Prostate gland (tissue), 2 donors: ENCODE measurements at regions not wholly inside any gene's neighbourhood (a gene's known extent, or its start where the extent isn't known, plus 50 kb on each side); places are given as distances from the start of the nearest gene placed in this dataset.

Source experiments
- DNase-seq: peaks from one replicate; pipeline ENCODE4 v3.0.0-alpha.2; 2019; ENCODE audit warnings: low spot score
- H3K27ac ChIP-seq, 2 donors: fragments of 200-600 bp; sonication (generic); 2 replicates each; pipeline ENCODE4 v1.5.1; 2017 to 2019
- H3K27me3 ChIP-seq: fragments of 200-600 bp; sonication (generic); replicated peaks from 2 replicates; pipeline ENCODE4 v1.5.1; 2019; ENCODE audit not compliant: insufficient read depth
- H3K36me3 ChIP-seq, 2 donors: fragments of 200-600 bp; sonication (generic); 1 replicate in 1 of 2; 2 replicates in 1 of 2; pipeline versions ENCODE4 v1.5.1 to v1.8.1; 2017 to 2019
- H3K4me1 ChIP-seq: fragments of 200-600 bp; sonication (generic); replicated peaks from 2 replicates; pipeline ENCODE4 v1.5.1; 2019
- H3K4me3 ChIP-seq, 2 donors: fragments of 200-600 bp; sonication (generic); 2 replicates each; pipeline ENCODE4 v1.5.1; 2017 to 2019
- H3K9me3 ChIP-seq: fragments of 200-600 bp; sonication (generic); 2 replicates; pipeline ENCODE4 v1.5.1; 2017
- CTCF ChIP-seq, 4 experiments: fragments of 200-600 bp in 2 of 4; fragments of 450-650 bp in 2 of 4; sonication (generic) in 2 of 4; IDR thresholded peaks; 1 replicate in 3 of 4; 2 replicates in 1 of 4; pipeline ENCODE4 v1.5.1; 2016 to 2019; ENCODE audit warnings: antibody characterized with exemption in 4 of 4, mild to moderate bottlenecking in 2 of 4, moderate library complexity in 2 of 4
- POLR2A ChIP-seq: fragments of 450-650 bp; IDR thresholded peaks from one replicate; pipeline ENCODE4 v1.6.1; 2016; ENCODE audit warnings: antibody characterized with exemption, mild to moderate bottlenecking
- POLR2AphosphoS5 ChIP-seq: sonication (generic); formaldehyde crosslinking; IDR thresholded peaks from one replicate; pipeline ENCODE4 v1.6.1; 2017; ENCODE audit warnings: antibody characterized with exemption
- WGBS: methylation state at CpG from one replicate; pipeline ENCODE4 v1.1.5; 2018; 5-methylcytosine and 5-hydroxymethylcytosine counted together
- intact Hi-C: fragments of 100-400 bp; cut with DNase I; formaldehyde crosslinking; loops from one replicate; pipeline ENCODE4 v1.14.2; 2022

GRCh38 chr5:63217422-63217821 lies 638.8 kb downstream of the LRRC70 start:
- TF ChIP-seq POLR2A (no peak), POLR2AphosphoS5 (no peak), CTCF (IDR thresholded peaks at IDR 0.05) (no peak)
- Histone ChIP-seq H3K4me3 (no peak overlapping the region), H3K27ac (no peak overlapping the region), H3K27me3 (no peaks in the 10 kb centered on the region), H3K9me3 (no peaks in the 10 kb centered on the region), H3K36me3 (no peaks in the 10 kb centered on the region), H3K4me1 (no peaks in the 10 kb centered on the region)
- intact Hi-C loops, result no loop called here
- no peak for DNase-seq
- 74% methylated on average over 4 of the region's 4 CpGs for WGBS

DNA sequence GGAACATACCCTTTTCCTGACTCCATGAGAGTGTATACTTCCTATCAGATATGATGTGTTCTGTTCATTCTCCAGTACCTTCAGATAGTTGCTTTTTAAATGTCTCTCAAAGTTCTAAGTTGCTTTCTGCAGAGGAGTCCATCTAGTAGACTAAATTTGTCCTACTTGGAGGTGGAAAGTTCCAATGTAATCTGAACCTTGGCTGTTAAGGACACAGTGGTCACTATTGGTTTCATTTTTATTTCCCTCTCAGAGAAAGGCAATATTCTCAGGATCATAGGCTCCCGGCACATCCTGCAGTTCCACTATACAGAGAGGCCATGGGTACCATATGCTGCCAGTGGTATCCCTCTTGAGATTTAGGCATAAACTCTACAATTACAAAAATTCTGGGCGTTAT lies 634.6 kb downstream of the LRRC70 start:
- DNase-seq, result no peak
- Histone ChIP-seq H3K4me3 (no peak overlapping the region), H3K36me3 (no peaks in the 10 kb centered on the region), H3K27me3 (no peaks in the 10 kb centered on the region), H3K9me3 (no peaks in the 10 kb centered on the region), H3K4me1 (no peaks in the 10 kb centered on the region), H3K27ac (no peak overlapping the region)
- 77% methylated on average over 2 of the region's 2 CpGs for WGBS
- TF ChIP-seq CTCF (IDR thresholded peaks at IDR 0.05) (no peak), POLR2A (no peak), POLR2AphosphoS5 (no peak)
- intact Hi-C loops, result no loop called here

DNA sequence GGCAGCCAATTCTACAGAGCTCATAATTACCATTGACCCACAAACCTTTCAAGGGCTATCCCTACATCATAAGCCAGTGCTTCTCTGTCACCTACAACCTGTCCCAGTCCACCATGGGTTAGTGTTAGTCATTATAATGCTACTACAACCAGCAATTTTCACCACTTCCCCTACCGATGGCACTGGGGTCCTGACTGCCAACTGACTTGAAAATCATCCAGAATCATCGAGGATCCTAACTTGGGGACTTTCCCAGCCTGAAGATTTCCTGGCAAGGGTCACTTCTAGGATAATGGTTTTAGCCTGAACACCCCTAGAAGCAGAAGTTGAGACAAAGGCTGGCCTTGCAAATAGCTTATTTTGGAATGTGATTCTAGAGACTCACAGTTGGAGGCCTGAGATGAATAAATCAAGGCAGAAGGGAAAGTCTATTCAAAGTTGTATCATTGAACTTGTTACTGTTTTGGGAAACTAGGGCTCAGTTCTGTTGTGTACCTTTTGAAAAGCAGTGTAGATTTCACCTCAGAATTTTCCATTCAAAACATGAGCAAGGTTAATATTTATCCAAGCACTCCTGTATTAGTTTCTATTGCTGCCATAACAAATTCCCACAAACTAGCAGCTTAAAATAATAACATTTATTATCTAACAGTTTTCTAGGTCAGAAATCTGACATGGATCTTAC lies 633.0 kb downstream of the LRRC70 start:
- Histone ChIP-seq H3K9me3 (no peaks in the 10 kb centered on the region), H3K27ac (no peak overlapping the region), H3K4me1 (no peaks in the 10 kb centered on the region), H3K27me3 (no peaks in the 10 kb centered on the region), H3K36me3 (no peaks in the 10 kb centered on the region), H3K4me3 (no peak overlapping the region)
- TF ChIP-seq POLR2AphosphoS5 (no peak), CTCF (IDR thresholded peaks at IDR 0.05) (no peak), POLR2A (no peak)
- intact Hi-C loops, result no loop called here
- no peak for DNase-seq
- WGBS, result 36% methylated on average over 2 of the region's 2 CpGs

DNA sequence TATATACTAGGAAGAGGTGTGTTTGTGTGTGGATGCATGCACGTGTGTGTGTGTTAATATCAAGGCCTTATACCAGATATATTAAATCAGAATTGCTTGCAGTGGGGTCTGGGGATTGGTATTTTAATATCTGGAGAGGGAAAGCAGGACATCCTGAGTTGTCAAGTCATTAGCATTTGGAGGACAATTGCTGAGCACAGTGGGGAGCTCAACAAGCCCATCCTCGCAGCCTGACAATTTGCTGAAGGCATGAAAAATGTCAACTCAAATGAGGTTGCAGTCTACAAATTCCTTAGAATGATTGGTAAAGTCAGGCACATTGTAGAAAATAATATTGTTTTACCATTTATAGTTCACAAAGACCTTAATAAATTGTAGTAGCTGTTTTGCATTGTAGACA lies 627.4 kb downstream of the LRRC70 start:
- H3K4me1 ChIP-seq, result no peaks in the 10 kb centered on the region
- no peak for DNase-seq
- TF ChIP-seq POLR2AphosphoS5, result no peak
- WGBS, result 55% methylated on average over 2 of the region's 2 CpGs
- intact Hi-C loops, result no loop called here
- H3K36me3 ChIP-seq, result no peaks in the 10 kb centered on the region
- H3K9me3 ChIP-seq, result no peaks in the 10 kb centered on the region
- H3K4me3 ChIP-seq, result no peak overlapping the region
- no peaks in the 10 kb centered on the region for H3K27me3 ChIP-seq
- no peak overlapping the region for H3K27ac ChIP-seq

- Histone ChIP-seq H3K27me3 (no peaks in the 10 kb centered on the region), H3K36me3 (no peaks in the 10 kb centered on the region), H3K4me3 (no peak overlapping the region), H3K27ac (no peak overlapping the region), H3K9me3 (no peaks in the 10 kb centered on the region), H3K4me1 (no peaks in the 10 kb centered on the region)
- intact Hi-C loops, result no loop called here
- no peak for DNase-seq
- WGBS, result 47% methylated on average over 2 of the region's 2 CpGs
- TF ChIP-seq POLR2A, result no peak
- TF ChIP-seq POLR2AphosphoS5, result no peak
- TF ChIP-seq CTCF (IDR thresholded peaks at IDR 0.05), result no peak
These were observed 623.1 kb downstream of the LRRC70 start for GRCh38 chr5:63201738-63202137.
